HuH-7 (cell line): ENCODE measurements at regions not wholly inside any gene's neighbourhood (a gene's known extent, or its start where the extent isn't known, plus 50 kb on each side); places are given as distances from the start of the nearest gene placed in this dataset.
"Not testable (repeated sequence)": the region's sequence is repeated elsewhere in the genome, so short reads cannot be mapped to it uniquely, and the experiment has no call there.

Experiments used
- DNase-seq: peaks from one replicate; pipeline ENCODE4 v3.0.0; 2011; ENCODE audit warnings: low spot score

GRCh38 chr13:66237411-66238062 is 992.6 kb downstream of the PCDH9 start:
- no peak for DNase-seq

GRCh38 chr13:66234159-66234558 is 996.0 kb downstream of the PCDH9 start:
- no peak for DNase-seq

GRCh38 chr13:66231958-66232357 is 998.2 kb downstream of the PCDH9 start:
- not testable (repeated sequence) for DNase-seq

- DNase-seq: no peak
Measured at GRCh38 chr13:66225072-66225471, 1005.1 kb downstream of the PCDH9 start.

- DNase-seq: no peak
Measured at GRCh38 chr13:66224663-66225062, 1005.5 kb downstream of the PCDH9 start.

GRCh38 chr13:66222926-66223325 is 1007.2 kb downstream of the PCDH9 start:
- DNase-seq: no peak

GRCh38 chr13:66222127-66222526 is 1008.0 kb downstream of the PCDH9 start:
- no peak for DNase-seq

- no peak for DNase-seq
Measured at GRCh38 chr13:66219506-66219905, 1010.6 kb downstream of the PCDH9 start.

- DNase-seq: no peak
Measured at GRCh38 chr13:66218583-66218982, 1011.6 kb downstream of the PCDH9 start.

GRCh38 chr13:66216728-66217127 is 1013.4 kb downstream of the PCDH9 start:
- DNase-seq: no peak

GRCh38 chr13:66214467-66214866 is 1015.7 kb downstream of the PCDH9 start:
- DNase-seq: no peak

- no peak for DNase-seq
Measured at GRCh38 chr13:66212511-66212910, 1017.6 kb downstream of the PCDH9 start.

- DNase-seq: no peak
Measured at GRCh38 chr13:66210677-66211076, 1019.5 kb downstream of the PCDH9 start.

- no peak for DNase-seq
Measured at GRCh38 chr13:66208589-66208988, 1021.5 kb downstream of the PCDH9 start.

- no peak for DNase-seq
Measured at GRCh38 chr13:66207610-66208009, 1022.5 kb downstream of the PCDH9 start.

- no peak for DNase-seq
Measured at GRCh38 chr13:66205807-66206206, 1024.3 kb downstream of the PCDH9 start.

GRCh38 chr13:66200555-66200954 is 1029.6 kb downstream of the PCDH9 start:
- DNase-seq: no peak

- no peak for DNase-seq
Measured at GRCh38 chr13:66195238-66195637, 1034.9 kb downstream of the PCDH9 start.

GRCh38 chr13:66189986-66190385 is 1040.2 kb downstream of the PCDH9 start:
- no peak for DNase-seq

GRCh38 chr13:66180836-66181235 is 1049.3 kb downstream of the PCDH9 start:
- no peak for DNase-seq

GRCh38 chr13:66171920-66172319 is 1058.2 kb downstream of the PCDH9 start:
- DNase-seq: no peak

- no peak for DNase-seq
Measured at GRCh38 chr13:66162470-66162869, 1067.7 kb downstream of the PCDH9 start.

- DNase-seq: no peak
Measured at GRCh38 chr13:66159511-66159910, 1070.6 kb downstream of the PCDH9 start.

- no peak for DNase-seq
Measured at GRCh38 chr13:66154976-66155375, 1075.2 kb downstream of the PCDH9 start.

GRCh38 chr13:66154354-66154753 is 1075.8 kb downstream of the PCDH9 start:
- no peak for DNase-seq
